ENCODE measurements at regions not wholly inside any gene's neighbourhood (a gene's known extent, or its start where the extent isn't known, plus 50 kb on each side); places are given as distances from the start of the nearest gene placed in this dataset.

DNA sequence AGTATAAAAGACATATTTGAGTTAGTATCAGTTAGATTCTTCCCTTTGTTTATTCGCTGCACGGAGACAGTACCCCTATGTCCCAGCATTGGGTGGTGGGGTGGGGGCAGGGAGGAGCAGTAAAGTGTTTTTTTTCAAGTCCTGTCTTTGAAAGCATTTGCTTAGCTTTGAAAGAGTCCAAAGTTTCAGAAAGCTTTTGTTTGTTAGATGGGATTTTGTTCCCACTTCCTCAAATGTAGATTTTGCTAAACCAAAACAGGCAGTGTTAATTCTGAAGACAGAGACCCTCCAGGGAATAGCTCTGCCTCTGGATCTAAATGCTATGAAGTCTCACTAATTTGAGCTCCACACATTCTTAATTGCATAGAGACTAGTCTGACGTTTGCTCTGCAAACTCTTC is 114.6 kb upstream of the KCNAB1 start:
- TF ChIP-seq, protein P1, sequence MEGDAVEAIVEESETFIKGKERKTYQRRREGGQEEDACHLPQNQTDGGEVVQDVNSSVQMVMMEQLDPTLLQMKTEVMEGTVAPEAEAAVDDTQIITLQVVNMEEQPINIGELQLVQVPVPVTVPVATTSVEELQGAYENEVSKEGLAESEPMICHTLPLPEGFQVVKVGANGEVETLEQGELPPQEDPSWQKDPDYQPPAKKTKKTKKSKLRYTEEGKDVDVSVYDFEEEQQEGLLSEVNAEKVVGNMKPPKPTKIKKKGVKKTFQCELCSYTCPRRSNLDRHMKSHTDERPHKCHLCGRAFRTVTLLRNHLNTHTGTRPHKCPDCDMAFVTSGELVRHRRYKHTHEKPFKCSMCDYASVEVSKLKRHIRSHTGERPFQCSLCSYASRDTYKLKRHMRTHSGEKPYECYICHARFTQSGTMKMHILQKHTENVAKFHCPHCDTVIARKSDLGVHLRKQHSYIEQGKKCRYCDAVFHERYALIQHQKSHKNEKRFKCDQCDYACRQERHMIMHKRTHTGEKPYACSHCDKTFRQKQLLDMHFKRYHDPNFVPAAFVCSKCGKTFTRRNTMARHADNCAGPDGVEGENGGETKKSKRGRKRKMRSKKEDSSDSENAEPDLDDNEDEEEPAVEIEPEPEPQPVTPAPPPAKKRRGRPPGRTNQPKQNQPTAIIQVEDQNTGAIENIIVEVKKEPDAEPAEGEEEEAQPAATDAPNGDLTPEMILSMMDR (IDR thresholded peaks at IDR 0.05), result no peak
- no peak for TF ChIP-seq POLR2A (IDR thresholded peaks at IDR 0.05)
